DMS 273 treated with DMSO at 0.1 percent for 48 hours (cell line): ENCODE measurements at regions not wholly inside any gene's neighbourhood (a gene's known extent, or its start where the extent isn't known, plus 50 kb on each side); places are given as distances from the start of the nearest gene placed in this dataset.
A peak's percentile ranks its signal among the peaks of the same experiment; 100 is the strongest.
"Not testable (repeated sequence)": the region's sequence is repeated elsewhere in the genome, so short reads cannot be mapped to it uniquely, and the experiment has no call there.

ENCODE experiments used
- DNase-seq: peaks from one replicate; lab custom pipeline; 2025; lab: John Stamatoyannopoulos, UW

- no peak for DNase-seq
Observed at GRCh38 chr4:66604192-66604591, 933.9 kb upstream of the EPHA5 start.

DNA sequence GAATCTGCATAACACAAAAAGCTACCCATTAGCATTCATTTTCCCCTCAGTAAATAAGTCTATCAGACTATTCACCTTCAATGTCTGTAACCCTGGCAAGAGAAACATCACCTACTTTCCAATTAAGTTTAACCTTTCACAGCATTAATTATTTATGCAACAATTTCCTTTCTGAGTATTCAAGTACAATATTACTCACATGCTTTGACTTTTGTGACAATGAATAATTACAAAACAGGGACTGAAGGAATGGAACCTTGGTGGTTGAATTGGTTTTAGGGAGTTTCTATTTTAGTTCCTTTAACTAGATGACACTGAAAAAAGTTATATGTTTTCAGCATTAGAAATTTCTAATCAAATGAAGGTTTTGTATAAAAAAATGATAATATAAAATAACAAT lies 932.3 kb upstream of the EPHA5 start:
- no peak for DNase-seq

- no peak for DNase-seq
Observed at GRCh38 chr4:66591968-66592367, 921.7 kb upstream of the EPHA5 start.

- no peak for DNase-seq
Observed at GRCh38 chr4:66590488-66591215, 920.4 kb upstream of the EPHA5 start.

- DNase-seq = no peak
Observed at GRCh38 chr4:66589183-66589582, 918.9 kb upstream of the EPHA5 start.

GRCh38 chr4:66585767-66586166 lies 915.5 kb upstream of the EPHA5 start:
- DNase-seq = no peak

DNA sequence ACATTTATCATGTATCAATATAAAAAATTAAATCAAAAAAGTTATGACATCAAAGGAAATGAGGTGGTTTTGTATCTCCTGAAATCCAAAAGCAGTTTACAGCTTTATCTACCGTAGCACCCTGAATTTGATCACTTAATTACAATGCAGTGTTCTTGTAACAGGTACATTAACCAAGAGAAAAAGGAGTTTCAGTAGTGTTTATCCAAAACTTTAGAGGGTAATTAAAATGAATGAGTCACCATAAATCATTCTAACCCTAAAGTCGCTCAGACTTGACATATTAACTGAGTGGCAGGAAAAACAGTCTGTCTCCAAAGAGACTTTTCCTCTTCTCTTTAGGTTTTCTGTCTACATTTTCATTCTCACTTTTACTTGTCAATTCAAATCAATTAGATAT lies 907.6 kb upstream of the EPHA5 start:
- no peak for DNase-seq

DNA sequence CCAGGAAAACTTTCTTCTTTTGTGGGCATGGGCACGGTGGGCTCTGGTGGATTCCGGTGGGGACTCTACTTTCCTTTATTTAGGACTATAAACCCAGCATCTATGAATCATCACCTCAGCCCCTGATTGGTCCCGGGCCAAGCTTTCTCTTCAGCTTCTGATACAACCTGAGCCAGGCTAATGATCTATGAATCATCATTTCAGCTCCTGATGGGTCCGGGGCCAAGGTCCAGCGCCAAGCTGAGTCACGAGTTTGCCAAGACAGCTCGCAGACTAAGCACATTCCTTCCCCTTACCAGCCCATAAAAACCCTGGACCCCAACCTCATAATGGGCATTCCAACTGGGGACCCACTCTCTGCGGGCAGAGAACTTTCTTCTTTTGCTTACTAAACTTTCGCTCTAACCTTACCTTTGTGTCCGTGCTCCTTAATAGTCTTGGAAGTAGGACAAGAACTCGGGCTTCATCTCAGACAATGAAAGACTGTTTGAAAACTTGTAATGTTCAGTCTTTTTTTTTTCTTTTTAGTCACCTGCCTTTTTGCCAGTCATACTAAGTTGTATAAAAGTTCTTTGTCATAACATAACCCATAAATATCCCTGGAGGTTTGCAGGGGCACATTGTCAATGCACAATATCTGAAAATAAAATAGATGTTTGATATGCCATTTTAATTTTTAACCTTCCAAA lies 904.9 kb upstream of the EPHA5 start:
- peak; percentile 6 for DNase-seq

- peak; percentile 2 for DNase-seq
Observed at GRCh38 chr4:66574145-66574978, 904.1 kb upstream of the EPHA5 start.

GRCh38 chr4:66572949-66573348 lies 902.7 kb upstream of the EPHA5 start:
- no peak for DNase-seq

DNA sequence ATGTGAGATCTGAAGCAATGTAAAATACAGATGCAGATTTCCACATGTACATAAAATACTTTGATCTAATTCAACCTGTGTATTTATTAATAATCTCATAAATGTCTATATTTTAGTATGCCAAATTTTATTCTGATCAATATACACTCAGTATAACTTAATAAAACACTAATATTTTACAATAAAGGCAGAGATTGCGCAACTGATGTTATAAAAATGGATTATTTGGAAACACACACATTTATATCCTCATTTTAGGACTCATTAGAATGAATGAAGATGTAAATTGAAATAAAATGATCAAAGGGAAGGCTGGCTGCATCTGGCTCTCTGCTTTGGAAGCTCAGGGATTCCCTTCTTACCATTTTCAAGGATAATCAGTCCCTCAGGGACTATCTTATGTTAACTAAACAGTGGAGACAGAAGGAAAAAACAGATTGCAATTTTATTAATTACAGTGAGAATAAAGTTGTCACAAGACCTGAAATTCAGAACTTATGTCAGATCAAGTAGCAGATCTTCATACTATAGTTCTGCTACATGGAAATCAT lies 900.9 kb upstream of the EPHA5 start:
- peak; percentile 69 for DNase-seq

DNA sequence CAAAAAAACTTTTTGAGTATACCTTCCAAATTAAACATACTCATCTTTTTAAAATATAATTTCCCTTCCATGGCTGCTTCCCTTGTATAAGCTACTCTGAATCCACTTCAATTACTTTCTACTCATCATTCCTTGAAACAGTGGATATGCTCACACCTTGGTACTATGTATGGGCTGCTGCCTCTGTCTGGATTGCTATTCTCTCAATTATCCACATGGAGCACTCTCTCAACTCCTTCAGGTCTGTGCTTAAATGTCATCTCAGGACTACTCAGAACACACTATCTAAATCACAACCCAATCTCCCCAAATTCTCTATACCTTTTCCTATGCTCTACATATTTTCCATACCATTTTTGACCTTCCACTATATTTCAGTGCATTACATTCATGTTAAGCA lies 898.9 kb upstream of the EPHA5 start:
- no peak for DNase-seq

GRCh38 chr4:66568431-66568830 lies 898.1 kb upstream of the EPHA5 start:
- DNase-seq = no peak

GRCh38 chr4:66568001-66568400 lies 897.7 kb upstream of the EPHA5 start:
- no peak for DNase-seq

- no peak for DNase-seq
Observed at GRCh38 chr4:66567551-66567950, 897.3 kb upstream of the EPHA5 start.

DNA sequence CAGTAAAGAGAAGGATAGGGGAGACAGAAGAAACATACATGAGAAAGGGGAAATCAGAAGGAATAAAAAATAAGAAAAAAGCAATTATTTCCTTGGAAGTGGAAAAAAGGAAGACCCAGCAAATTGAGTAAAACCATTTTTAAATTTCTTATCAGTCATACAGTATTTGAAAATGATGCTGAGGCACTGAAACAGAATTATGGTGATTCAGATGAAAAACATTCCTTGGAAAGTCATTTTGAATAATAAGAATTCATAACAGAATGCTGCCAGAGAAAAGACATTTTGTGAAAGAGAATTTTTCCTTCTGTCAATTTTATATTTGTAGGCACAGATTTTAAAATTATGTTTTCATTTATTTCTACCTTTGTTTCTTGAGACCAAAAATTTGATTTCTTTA lies 895.5 kb upstream of the EPHA5 start:
- DNase-seq = no peak

DNA sequence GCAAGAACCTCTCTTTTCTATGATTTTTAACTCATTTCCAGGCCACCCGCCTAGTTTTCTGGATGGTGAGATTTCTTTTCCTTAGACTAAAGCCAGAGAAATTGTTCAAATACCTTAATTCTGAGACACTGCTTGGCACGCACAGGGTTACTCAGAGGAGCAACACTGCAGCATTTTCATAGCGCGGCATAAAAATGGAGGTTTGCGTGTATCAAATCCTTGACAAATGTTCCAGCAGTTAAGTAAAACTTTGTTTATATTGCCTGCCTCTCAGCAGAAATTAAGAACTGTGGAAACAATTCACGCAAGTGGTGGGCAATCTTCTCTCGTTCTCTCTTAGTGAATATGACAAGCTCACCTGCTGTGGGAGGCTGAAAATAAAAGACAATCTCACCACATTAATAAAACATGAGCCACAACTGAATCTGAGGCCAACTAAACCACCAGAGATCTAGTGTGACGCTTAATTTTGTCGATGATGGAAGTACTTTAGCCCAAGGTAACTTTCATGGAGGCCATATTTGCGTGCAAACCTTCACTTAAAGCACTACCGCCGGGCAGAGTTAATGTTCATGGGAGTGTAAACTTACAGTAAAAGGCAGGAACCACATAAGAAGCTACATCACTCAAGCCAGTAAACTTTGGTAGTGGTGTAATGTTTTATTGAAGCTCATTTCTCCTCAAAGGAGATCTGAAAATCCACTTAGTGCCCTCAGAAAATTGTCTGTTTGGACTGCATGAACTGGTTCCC lies 894.8 kb upstream of the EPHA5 start:
- no peak for DNase-seq

DNA sequence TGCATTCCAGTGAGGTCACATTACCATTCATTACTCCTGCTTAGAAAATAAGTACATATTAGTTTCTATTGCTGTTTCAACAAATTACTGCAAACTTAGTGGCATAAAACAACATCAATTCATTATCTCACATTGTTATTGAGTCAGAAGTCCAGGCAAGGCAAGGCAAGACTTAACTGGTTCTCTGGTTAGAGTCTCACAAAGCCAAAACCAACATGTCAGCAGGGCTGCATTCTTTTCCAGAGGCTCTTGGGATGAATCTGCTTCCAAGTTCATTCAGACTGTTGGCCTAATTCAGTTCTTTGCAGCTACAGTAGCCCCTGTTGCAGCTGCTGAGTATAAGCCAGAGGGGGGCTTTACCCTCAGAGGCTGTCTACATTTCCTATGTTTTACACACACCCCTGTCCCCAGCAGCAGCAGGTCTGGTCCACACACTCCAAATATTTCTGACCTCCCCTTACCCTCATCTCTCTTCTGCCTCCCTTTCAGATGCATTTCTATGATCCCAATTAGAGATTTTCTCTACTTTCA lies 892.1 kb upstream of the EPHA5 start:
- no peak for DNase-seq

- not testable (repeated sequence) for DNase-seq
Observed at GRCh38 chr4:66561465-66562053, 891.3 kb upstream of the EPHA5 start.

- DNase-seq = no peak
Observed at GRCh38 chr4:66558651-66559050, 888.4 kb upstream of the EPHA5 start.

DNA sequence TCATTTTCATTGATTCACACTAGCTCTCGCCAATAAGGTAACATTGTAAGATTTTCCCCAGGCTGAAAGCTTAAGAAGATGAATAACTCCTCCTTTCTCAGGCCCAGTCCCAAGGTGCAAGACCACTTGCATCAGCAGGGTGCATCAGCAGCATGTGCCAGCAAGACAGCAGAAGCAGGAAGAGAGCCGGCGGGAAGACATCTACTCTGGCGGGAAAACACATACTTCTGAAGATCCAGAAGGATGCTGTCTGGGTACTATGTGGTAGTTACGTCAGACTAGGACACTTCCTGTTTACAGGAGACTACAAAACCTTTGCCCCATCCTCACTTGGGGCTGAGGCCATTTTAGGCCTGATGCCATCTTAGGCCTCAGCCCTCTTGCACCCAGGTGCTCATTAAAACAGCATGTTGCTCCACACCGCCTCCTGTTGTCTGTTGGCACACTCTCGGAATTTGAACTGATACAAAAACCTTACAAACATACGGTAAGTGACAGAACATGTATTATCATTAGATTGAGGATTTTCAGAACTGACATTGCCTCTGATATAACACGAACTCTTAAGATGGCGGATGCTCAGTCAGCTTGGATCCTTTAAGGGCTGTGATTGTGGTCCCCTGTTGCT lies 886.5 kb upstream of the EPHA5 start:
- DNase-seq = no peak
